ENCODE measurements at regions not wholly inside any gene's neighbourhood (a gene's known extent, or its start where the extent isn't known, plus 50 kb on each side); places are given as distances from the start of the nearest gene placed in this dataset.

GRCh38 chr2:60275958-60276357, 277.5 kb downstream of the BCL11A start:
- H3K36me3 Mint-ChIP-seq = no peaks in the 10 kb centered on the region
- TF ChIP-seq, protein P1, sequence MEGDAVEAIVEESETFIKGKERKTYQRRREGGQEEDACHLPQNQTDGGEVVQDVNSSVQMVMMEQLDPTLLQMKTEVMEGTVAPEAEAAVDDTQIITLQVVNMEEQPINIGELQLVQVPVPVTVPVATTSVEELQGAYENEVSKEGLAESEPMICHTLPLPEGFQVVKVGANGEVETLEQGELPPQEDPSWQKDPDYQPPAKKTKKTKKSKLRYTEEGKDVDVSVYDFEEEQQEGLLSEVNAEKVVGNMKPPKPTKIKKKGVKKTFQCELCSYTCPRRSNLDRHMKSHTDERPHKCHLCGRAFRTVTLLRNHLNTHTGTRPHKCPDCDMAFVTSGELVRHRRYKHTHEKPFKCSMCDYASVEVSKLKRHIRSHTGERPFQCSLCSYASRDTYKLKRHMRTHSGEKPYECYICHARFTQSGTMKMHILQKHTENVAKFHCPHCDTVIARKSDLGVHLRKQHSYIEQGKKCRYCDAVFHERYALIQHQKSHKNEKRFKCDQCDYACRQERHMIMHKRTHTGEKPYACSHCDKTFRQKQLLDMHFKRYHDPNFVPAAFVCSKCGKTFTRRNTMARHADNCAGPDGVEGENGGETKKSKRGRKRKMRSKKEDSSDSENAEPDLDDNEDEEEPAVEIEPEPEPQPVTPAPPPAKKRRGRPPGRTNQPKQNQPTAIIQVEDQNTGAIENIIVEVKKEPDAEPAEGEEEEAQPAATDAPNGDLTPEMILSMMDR (IDR thresholded peaks at IDR 0.05; ENCODE audit: unreplicated experiment) = no peak
- no peaks in the 10 kb centered on the region for H3K27me3 Mint-ChIP-seq (ENCODE audit: low read depth)
- no peak overlapping the region for H3K4me3 Mint-ChIP-seq
- DNase-seq (ENCODE audit: low spot score in 2 of 2, unreplicated experiment in 2 of 2) = no peak
- peaks cover 30% of the 10 kb centered on the region for H3K9me3 Mint-ChIP-seq
- H3K27ac Mint-ChIP-seq = no peak overlapping the region
- peaks cover 4% of the 10 kb centered on the region for H3K4me1 Mint-ChIP-seq

DNA sequence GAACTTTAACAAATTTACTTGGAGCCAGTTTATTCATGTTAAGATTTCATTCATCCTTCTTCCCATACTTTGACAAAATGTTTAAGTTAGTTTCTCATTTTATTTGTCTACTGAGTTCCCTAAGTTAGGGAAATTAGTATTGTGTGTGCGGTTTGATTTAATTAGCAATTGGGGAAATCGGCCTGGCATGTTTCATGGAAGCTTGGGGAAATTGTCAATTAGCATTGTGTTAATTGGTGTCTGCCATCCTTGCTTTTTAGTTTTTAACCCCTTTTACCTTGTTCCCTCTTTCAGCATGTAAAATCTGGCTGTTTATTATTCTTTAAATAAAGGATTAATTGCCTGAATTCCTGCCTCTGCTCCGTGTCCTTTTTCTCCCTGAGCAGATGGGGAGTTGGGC, 279.6 kb downstream of the BCL11A start:
- H3K9me3 Mint-ChIP-seq = peaks cover 35% of the 10 kb centered on the region
- peaks cover 4% of the 10 kb centered on the region for H3K4me1 Mint-ChIP-seq
- no peaks in the 10 kb centered on the region for H3K36me3 Mint-ChIP-seq
- H3K27me3 Mint-ChIP-seq (ENCODE audit: low read depth) = no peaks in the 10 kb centered on the region
- H3K4me3 Mint-ChIP-seq = no peak overlapping the region
- DNase-seq (ENCODE audit: low spot score in 2 of 2, unreplicated experiment in 2 of 2) = no peak
- TF ChIP-seq, protein P1 (IDR thresholded peaks at IDR 0.05; ENCODE audit: unreplicated experiment) = no peak
- H3K27ac Mint-ChIP-seq = no peak overlapping the region

DNA sequence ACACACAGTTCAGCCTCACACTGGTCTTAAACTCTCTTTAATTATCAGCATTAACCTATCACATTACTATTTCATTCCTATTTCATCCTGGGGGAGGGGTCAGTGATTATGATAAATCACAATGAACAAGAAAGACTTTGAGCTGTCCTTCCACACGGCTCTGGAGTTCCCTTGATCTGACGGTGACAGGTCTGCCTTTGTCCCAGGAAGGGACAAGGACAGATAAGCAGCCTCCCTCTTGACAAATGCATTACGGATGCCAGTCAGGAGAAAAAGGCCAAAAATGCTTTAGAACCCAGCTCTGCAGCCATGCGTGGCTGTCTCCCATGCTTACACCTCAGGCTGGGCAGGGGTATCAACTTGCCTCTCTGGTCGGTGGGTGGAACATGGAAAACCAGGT, 281.7 kb downstream of the BCL11A start:
- TF ChIP-seq, protein P1 (IDR thresholded peaks at IDR 0.05; ENCODE audit: unreplicated experiment) = no peak
- DNase-seq (ENCODE audit: low spot score in 2 of 2, unreplicated experiment in 2 of 2) = no peak
- Mint-ChIP-seq H3K4me1 (peaks cover 4% of the 10 kb centered on the region), H3K27me3 (ENCODE audit: low read depth) (no peaks in the 10 kb centered on the region), H3K4me3 (no peak overlapping the region), H3K9me3 (peaks cover 35% of the 10 kb centered on the region), H3K36me3 (no peaks in the 10 kb centered on the region), H3K27ac (no peak overlapping the region)

- no peak for DNase-seq (ENCODE audit: low spot score in 2 of 2, unreplicated experiment in 2 of 2)
- no peak overlapping the region for H3K27ac Mint-ChIP-seq
- peaks cover 31% of the 10 kb centered on the region for H3K9me3 Mint-ChIP-seq
- H3K36me3 Mint-ChIP-seq = no peaks in the 10 kb centered on the region
- peaks cover 4% of the 10 kb centered on the region for H3K4me1 Mint-ChIP-seq
- no peak overlapping the region for H3K4me3 Mint-ChIP-seq
- TF ChIP-seq, protein P1 (IDR thresholded peaks at IDR 0.05; ENCODE audit: unreplicated experiment) = no peak
- H3K27me3 Mint-ChIP-seq (ENCODE audit: low read depth) = no peaks in the 10 kb centered on the region
These were observed 282.3 kb downstream of the BCL11A start for GRCh38 chr2:60271131-60271530.

GRCh38 chr2:60268661-60269060, 284.8 kb downstream of the BCL11A start:
- no peak for DNase-seq (ENCODE audit: low spot score in 2 of 2, unreplicated experiment in 2 of 2)
- peaks cover 17% of the 10 kb centered on the region for H3K9me3 Mint-ChIP-seq
- peaks cover 4% of the 10 kb centered on the region for H3K4me1 Mint-ChIP-seq
- no peak overlapping the region for H3K4me3 Mint-ChIP-seq
- H3K27ac Mint-ChIP-seq = no peak overlapping the region
- TF ChIP-seq, protein P1 (IDR thresholded peaks at IDR 0.05; ENCODE audit: unreplicated experiment) = no peak
- H3K27me3 Mint-ChIP-seq (ENCODE audit: low read depth) = no peaks in the 10 kb centered on the region
- H3K36me3 Mint-ChIP-seq = no peaks in the 10 kb centered on the region

GRCh38 chr2:60268032-60268431, 285.4 kb downstream of the BCL11A start:
- H3K9me3 Mint-ChIP-seq = peaks cover 13% of the 10 kb centered on the region
- H3K27ac Mint-ChIP-seq = no peak overlapping the region
- DNase-seq (ENCODE audit: low spot score in 2 of 2, unreplicated experiment in 2 of 2) = no peak
- no peaks in the 10 kb centered on the region for H3K27me3 Mint-ChIP-seq (ENCODE audit: low read depth)
- H3K4me3 Mint-ChIP-seq = no peak overlapping the region
- peaks cover 4% of the 10 kb centered on the region for H3K4me1 Mint-ChIP-seq
- no peaks in the 10 kb centered on the region for H3K36me3 Mint-ChIP-seq
- TF ChIP-seq, protein P1 (IDR thresholded peaks at IDR 0.05; ENCODE audit: unreplicated experiment) = no peak

Measured in mesothelial cell of epicardium (in vitro differentiated cells).